ENCODE measurements at regions not wholly inside any gene's neighbourhood (a gene's known extent, or its start where the extent isn't known, plus 50 kb on each side); places are given as distances from the start of the nearest gene placed in this dataset.

DNA sequence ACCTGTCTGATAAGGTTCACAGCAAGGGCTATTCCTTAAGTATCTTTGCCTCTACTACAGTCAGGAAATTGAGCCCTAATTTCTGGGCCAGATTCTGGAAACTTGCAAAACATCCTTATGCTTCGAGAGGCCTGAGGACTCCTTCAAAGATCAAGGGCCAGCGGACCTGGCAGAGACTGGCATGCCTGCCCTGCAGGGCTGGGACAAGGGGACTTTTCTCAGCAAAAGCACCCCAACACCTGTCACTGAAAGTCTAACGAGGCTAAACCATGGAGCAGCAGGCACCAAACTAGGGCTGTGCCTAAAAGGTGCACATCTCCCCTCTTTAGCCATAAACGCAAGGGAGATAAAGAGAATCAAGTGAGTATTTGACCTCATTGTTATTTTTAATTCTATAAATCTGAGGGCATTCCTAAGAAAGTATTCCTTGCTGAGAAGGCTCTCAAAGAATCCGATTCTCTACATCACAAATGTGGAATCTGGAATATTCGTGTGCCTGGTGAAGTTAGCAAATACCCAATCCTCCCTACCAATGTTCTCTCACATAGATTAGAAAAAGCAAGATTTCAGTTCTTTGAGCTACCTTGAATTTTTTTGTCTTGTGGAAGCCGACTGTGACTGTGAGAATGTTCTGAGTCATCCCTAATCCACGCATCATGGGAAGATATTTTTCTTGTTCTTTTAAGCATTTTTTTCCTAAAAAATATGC, 328.2 kb upstream of the NOVA1 start:
- TF ChIP-seq TAF1 (IDR thresholded peaks at IDR 0.05; ENCODE audit: low read depth) = no peak
- TF ChIP-seq EZH2 (IDR thresholded peaks at IDR 0.05; ENCODE audit: borderline replicate concordance, insufficient read depth, low read length, poor library complexity, severe bottlenecking) = no peak
- TF ChIP-seq EP300 (conservative IDR thresholded peaks at IDR 0.05; ENCODE audit: poor library complexity, severe bottlenecking) = no peak
- TF ChIP-seq, protein P1, sequence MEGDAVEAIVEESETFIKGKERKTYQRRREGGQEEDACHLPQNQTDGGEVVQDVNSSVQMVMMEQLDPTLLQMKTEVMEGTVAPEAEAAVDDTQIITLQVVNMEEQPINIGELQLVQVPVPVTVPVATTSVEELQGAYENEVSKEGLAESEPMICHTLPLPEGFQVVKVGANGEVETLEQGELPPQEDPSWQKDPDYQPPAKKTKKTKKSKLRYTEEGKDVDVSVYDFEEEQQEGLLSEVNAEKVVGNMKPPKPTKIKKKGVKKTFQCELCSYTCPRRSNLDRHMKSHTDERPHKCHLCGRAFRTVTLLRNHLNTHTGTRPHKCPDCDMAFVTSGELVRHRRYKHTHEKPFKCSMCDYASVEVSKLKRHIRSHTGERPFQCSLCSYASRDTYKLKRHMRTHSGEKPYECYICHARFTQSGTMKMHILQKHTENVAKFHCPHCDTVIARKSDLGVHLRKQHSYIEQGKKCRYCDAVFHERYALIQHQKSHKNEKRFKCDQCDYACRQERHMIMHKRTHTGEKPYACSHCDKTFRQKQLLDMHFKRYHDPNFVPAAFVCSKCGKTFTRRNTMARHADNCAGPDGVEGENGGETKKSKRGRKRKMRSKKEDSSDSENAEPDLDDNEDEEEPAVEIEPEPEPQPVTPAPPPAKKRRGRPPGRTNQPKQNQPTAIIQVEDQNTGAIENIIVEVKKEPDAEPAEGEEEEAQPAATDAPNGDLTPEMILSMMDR (IDR thresholded peaks at IDR 0.05; ENCODE audit: poor library complexity, severe bottlenecking) = no peak
- no peak for TF ChIP-seq MXI1 (conservative IDR thresholded peaks at IDR 0.05; ENCODE audit: poor library complexity, severe bottlenecking)
- TF ChIP-seq, protein P2, sequence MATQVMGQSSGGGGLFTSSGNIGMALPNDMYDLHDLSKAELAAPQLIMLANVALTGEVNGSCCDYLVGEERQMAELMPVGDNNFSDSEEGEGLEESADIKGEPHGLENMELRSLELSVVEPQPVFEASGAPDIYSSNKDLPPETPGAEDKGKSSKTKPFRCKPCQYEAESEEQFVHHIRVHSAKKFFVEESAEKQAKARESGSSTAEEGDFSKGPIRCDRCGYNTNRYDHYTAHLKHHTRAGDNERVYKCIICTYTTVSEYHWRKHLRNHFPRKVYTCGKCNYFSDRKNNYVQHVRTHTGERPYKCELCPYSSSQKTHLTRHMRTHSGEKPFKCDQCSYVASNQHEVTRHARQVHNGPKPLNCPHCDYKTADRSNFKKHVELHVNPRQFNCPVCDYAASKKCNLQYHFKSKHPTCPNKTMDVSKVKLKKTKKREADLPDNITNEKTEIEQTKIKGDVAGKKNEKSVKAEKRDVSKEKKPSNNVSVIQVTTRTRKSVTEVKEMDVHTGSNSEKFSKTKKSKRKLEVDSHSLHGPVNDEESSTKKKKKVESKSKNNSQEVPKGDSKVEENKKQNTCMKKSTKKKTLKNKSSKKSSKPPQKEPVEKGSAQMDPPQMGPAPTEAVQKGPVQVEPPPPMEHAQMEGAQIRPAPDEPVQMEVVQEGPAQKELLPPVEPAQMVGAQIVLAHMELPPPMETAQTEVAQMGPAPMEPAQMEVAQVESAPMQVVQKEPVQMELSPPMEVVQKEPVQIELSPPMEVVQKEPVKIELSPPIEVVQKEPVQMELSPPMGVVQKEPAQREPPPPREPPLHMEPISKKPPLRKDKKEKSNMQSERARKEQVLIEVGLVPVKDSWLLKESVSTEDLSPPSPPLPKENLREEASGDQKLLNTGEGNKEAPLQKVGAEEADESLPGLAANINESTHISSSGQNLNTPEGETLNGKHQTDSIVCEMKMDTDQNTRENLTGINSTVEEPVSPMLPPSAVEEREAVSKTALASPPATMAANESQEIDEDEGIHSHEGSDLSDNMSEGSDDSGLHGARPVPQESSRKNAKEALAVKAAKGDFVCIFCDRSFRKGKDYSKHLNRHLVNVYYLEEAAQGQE (IDR thresholded peaks at IDR 0.05; ENCODE audit: borderline replicate concordance) = no peak
- TF ChIP-seq SMC3 (conservative IDR thresholded peaks at IDR 0.05; ENCODE audit: poor library complexity) = no peak
- TF ChIP-seq POLR2AphosphoS5 (IDR thresholded peaks at IDR 0.05) = no peak
- TF ChIP-seq RAD21 (conservative IDR thresholded peaks at IDR 0.05) = no peak

DNA sequence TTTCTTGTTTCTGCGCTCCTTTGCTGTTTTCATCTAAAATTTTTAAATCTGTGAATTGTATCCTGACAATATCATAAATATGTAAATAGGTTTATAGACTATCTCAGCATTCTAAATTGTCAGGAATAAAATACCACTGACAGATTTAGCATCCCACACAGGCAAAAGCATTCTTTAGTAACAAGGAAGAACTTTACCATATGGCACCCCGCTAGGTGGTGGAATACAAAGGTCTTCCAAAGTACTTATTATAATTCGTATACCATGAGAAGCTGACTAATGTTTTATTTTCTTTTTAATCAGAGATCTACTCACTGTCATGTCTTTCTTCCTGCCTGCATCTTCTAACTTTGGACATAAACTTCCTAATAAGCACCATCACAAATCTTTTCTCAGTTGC, 328.8 kb upstream of the NOVA1 start:
- H3K27ac ChIP-seq (ENCODE audit: low read length) = no peak overlapping the region

More for the DNA sequence above, 328.2 kb upstream of the NOVA1 start:
- Histone ChIP-seq H3K27ac (ENCODE audit: low read length) (no peak overlapping the region), H3K27me3 (ENCODE audit: insufficient read depth, low read depth, low read length) (no peaks in the 10 kb centered on the region), H2AFZ (ENCODE audit: low read depth, low read length) (no peak overlapping the region), H3K4me3 (ENCODE audit: low read length) (no peak overlapping the region), H3K9ac (ENCODE audit: low read length) (no peak overlapping the region), H4K20me1 (ENCODE audit: insufficient read depth) (no peaks in the 10 kb centered on the region), H3K4me2 (ENCODE audit: low read length) (no peak overlapping the region), H3K36me3 (ENCODE audit: insufficient read depth, low read length) (no peaks in the 10 kb centered on the region), H3F3A (ENCODE audit: insufficient read depth, low read length, poor library complexity, severe bottlenecking) (no peaks in the 10 kb centered on the region), H3K9me2 (ENCODE audit: insufficient read depth, low read length) (no peaks in the 10 kb centered on the region), H3K79me2 (replicated peaks; ENCODE audit: insufficient read depth, low read length) (no peaks in the 10 kb centered on the region), H3K9me3 (ENCODE audit: low read length) (no peaks in the 10 kb centered on the region)

More for the DNA sequence above, 328.8 kb upstream of the NOVA1 start:
- Histone ChIP-seq H3K36me3 (ENCODE audit: insufficient read depth, low read length) (no peaks in the 10 kb centered on the region), H3K9ac (ENCODE audit: low read length) (no peak overlapping the region), H3K27me3 (ENCODE audit: insufficient read depth, low read depth, low read length) (no peaks in the 10 kb centered on the region), H3K9me2 (ENCODE audit: insufficient read depth, low read length) (no peaks in the 10 kb centered on the region), H4K20me1 (ENCODE audit: insufficient read depth) (no peaks in the 10 kb centered on the region), H3F3A (ENCODE audit: insufficient read depth, low read length, poor library complexity, severe bottlenecking) (no peaks in the 10 kb centered on the region), H3K79me2 (replicated peaks; ENCODE audit: insufficient read depth, low read length) (no peaks in the 10 kb centered on the region), H3K9me3 (ENCODE audit: low read length) (no peaks in the 10 kb centered on the region), H3K4me3 (ENCODE audit: low read length) (no peak overlapping the region), H2AFZ (ENCODE audit: low read depth, low read length) (no peak overlapping the region), H3K4me2 (ENCODE audit: low read length) (no peak overlapping the region)
- TF ChIP-seq, protein P1 (IDR thresholded peaks at IDR 0.05; ENCODE audit: poor library complexity, severe bottlenecking) = no peak
- TF ChIP-seq, protein P2 (IDR thresholded peaks at IDR 0.05; ENCODE audit: borderline replicate concordance) = no peak
- TF ChIP-seq EZH2 (IDR thresholded peaks at IDR 0.05; ENCODE audit: borderline replicate concordance, insufficient read depth, low read length, poor library complexity, severe bottlenecking) (no peak), RAD21 (conservative IDR thresholded peaks at IDR 0.05) (no peak), TAF1 (IDR thresholded peaks at IDR 0.05; ENCODE audit: low read depth) (no peak), POLR2AphosphoS5 (IDR thresholded peaks at IDR 0.05) (no peak), MXI1 (conservative IDR thresholded peaks at IDR 0.05; ENCODE audit: poor library complexity, severe bottlenecking) (no peak), EP300 (conservative IDR thresholded peaks at IDR 0.05; ENCODE audit: poor library complexity, severe bottlenecking) (no peak), SMC3 (conservative IDR thresholded peaks at IDR 0.05; ENCODE audit: poor library complexity) (no peak)
